GM12874 (cell line): ENCODE measurements at regions not wholly inside any gene's neighbourhood (a gene's known extent, or its start where the extent isn't known, plus 50 kb on each side); places are given as distances from the start of the nearest gene placed in this dataset.

Source experiments
- CTCF ChIP-seq: IDR thresholded peaks from 2 replicates; pipeline ENCODE4 v1.5.1; 2011; ENCODE audit warnings: low read depth, mild to moderate bottlenecking, control low read depth, low read length, moderate library complexity; ENCODE audit not compliant: insufficient read depth

GRCh38 chr1:95584315-95584714 lies 350.3 kb downstream of the RWDD3 start:
- no peak for TF ChIP-seq CTCF

GRCh38 chr1:95604771-95605170 lies 370.8 kb downstream of the RWDD3 start:
- no peak for TF ChIP-seq CTCF

- TF ChIP-seq CTCF = no peak
These were observed 380.2 kb downstream of the RWDD3 start for GRCh38 chr1:95614197-95614596.

- TF ChIP-seq CTCF = no peak
These were observed 381.4 kb downstream of the RWDD3 start for GRCh38 chr1:95615421-95615820.

GRCh38 chr1:95620076-95620475 lies 386.1 kb downstream of the RWDD3 start:
- no peak for TF ChIP-seq CTCF

GRCh38 chr1:95622609-95623008 lies 388.6 kb downstream of the RWDD3 start:
- TF ChIP-seq CTCF = no peak

GRCh38 chr1:95625224-95625623 lies 391.2 kb downstream of the RWDD3 start:
- no peak for TF ChIP-seq CTCF

GRCh38 chr1:95627244-95627643 lies 393.2 kb downstream of the RWDD3 start:
- TF ChIP-seq CTCF = no peak
